GM12892 (cell line): ENCODE measurements at regions not wholly inside any gene's neighbourhood (a gene's known extent, or its start where the extent isn't known, plus 50 kb on each side); places are given as distances from the start of the nearest gene placed in this dataset.

Experiments used
- POLR2A ChIP-seq: IDR thresholded peaks from 2 replicates; pipeline ENCODE4 v1.6.1; 2011; ENCODE audit warnings: low read depth, low read length, control low read depth
- POLR2AphosphoS5 ChIP-seq: IDR thresholded peaks from 2 replicates; pipeline ENCODE4 v1.6.1; 2011; ENCODE audit warnings: low read depth, low read length, control low read depth
- TAF1 ChIP-seq: IDR thresholded peaks from 2 replicates; pipeline ENCODE4 v1.6.1; 2011; ENCODE audit warnings: low read depth, mild to moderate bottlenecking, control low read depth, low read length, borderline replicate concordance

DNA sequence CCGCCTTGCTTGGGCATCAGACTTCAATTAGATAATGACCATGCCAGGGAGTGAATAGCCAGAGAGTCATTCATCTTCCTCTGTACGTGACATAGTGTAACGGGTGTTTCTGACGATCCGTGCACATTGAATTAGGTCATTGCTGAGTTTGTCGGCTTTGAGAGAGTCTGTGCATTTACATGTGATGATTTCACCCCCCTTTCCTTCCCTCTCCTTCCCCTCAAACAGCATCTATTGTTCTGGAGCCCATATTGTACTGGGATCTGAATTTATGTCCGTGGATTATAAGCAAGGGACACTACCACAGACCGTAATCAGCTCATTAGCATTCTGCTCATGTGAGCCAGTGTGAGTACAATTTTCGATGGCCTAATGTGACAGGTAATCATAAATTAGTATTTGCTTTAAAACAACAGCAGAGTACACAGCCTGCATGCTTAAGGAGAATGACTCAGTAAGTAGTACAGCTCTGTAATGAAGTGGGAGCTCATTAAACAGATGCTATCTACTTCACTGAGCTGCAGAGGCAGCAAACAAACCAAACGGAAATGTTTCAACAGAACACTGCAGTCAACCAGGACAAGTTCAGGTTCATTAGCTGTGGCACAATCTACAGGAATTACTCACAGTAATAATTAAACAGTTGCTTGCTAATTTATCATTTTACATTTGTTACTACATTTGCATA is 302.1 kb downstream of the CSNK1G3 start:
- TF ChIP-seq POLR2AphosphoS5, result no peak
- no peak for TF ChIP-seq POLR2A
- TF ChIP-seq TAF1, result no peak
